ENCODE measurements at regions not wholly inside any gene's neighbourhood (a gene's known extent, or its start where the extent isn't known, plus 50 kb on each side); places are given as distances from the start of the nearest gene placed in this dataset.

DNA sequence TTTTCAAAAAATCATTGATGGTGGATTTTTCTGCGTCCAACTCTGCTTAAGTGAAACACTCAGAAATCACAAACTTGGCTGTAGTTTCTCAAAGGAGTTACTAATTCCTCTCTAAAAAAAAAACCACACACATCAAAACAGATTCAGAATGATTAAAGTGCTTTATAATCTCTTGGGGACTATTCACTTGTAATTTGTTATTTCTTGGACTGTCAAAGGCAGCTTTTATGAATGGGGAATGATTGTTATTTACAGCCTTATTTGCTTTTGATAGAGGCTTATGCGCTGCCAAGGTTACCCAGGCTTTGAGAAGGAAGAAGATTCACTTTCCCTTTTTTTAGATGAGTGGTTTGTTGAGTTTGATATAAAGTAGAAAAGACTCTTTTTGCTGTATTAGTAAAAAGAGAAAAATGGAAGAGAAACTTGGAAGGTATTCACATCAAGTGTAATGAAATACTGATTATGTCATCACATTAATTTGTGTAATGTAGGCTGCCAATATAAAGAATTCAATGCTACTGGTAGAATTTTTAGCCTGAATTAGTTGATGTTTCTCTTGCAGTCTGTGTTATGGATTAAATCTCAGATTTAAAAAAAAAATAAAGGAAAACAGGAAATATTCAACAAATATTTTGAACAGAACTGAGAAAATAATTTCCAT lies 381.0 kb upstream of the SASH1 start:
- Histone ChIP-seq H3K9ac (ENCODE audit: low read depth, low read length) (no peak overlapping the region), H2BK120ac (ENCODE audit: low read depth, low read length) (no peak overlapping the region), H4K20me1 (ENCODE audit: insufficient read depth, low read length) (no peaks in the 10 kb centered on the region), H3K4me1 (ENCODE audit: control insufficient read depth, insufficient read depth, low read length) (peaks cover 2% of the 10 kb centered on the region; the same call in 1 of the 2 replicates), H2BK20ac (ENCODE audit: low read depth, low read length) (no peak overlapping the region), H3K23ac (ENCODE audit: low read depth, low read length) (no peak overlapping the region), H3K79me1 (ENCODE audit: low read depth in 1 of 2, low read length in 2 of 2) (no peaks in the 10 kb centered on the region), H3K4ac (ENCODE audit: low read depth, low read length) (no peak overlapping the region), H2AK9ac (replicated peaks; ENCODE audit: low read depth, low read length, poor library complexity) (no peak overlapping the region), H3K18ac (ENCODE audit: low read depth, low read length) (no peak overlapping the region), H2BK15ac (ENCODE audit: low read depth, low read length) (no peak overlapping the region), H2AFZ (replicated peaks; ENCODE audit: low read length, poor library complexity) (no peak overlapping the region), H3K36me3 (ENCODE audit: control insufficient read depth, insufficient read depth, low read length) (no peaks in the 10 kb centered on the region), H3K4me3 (ENCODE audit: insufficient read depth, low read depth, low read length) (no peak overlapping the region), H3K27me3 (ENCODE audit: control insufficient read depth, insufficient read depth, low read length) (no peaks in the 10 kb centered on the region), H4K91ac (ENCODE audit: insufficient read depth, low read depth, low read length) (no peak overlapping the region), H3K9me3 (ENCODE audit: control insufficient read depth, insufficient read depth, low read length) (no peaks in the 10 kb centered on the region), H3K4me2 (ENCODE audit: low read depth, low read length) (no peak overlapping the region), H3K27ac (ENCODE audit: insufficient read depth, low read length) (no peak overlapping the region), H4K5ac (ENCODE audit: low read depth, low read length) (no peak overlapping the region), H3K14ac (replicated peaks; ENCODE audit: low read depth, low read length) (no peak overlapping the region), H2BK5ac (ENCODE audit: low read depth, low read length, poor library complexity, severe bottlenecking) (no peak overlapping the region), H2AK5ac (ENCODE audit: low read depth, low read length) (no peak overlapping the region), H3K9me1 (ENCODE audit: insufficient read depth, low read length) (no peaks in the 10 kb centered on the region), H3K56ac (ENCODE audit: extremely low read depth, insufficient read depth, low read length) (no peak overlapping the region), H4K8ac (ENCODE audit: low read depth in 2 of 2, low read length in 2 of 2) (no peak overlapping the region)
- in situ Hi-C loops (cut with MboI; ENCODE audit: low sequenced_read_pairs) (no loop called here), dilution Hi-C loops (cut with HindIII; ENCODE audit: low sequenced_read_pairs, unreplicated experiment) (no loop called here), intact Hi-C loops (cut with micrococcal nuclease) (no loop called here)
- CTCF ChIA-PET, result interaction anchor here (0.7 kb wide), 2 partner anchors 41 to 179 kb away, joined by 3 read pairs; no protein-coding TSS in a partner anchor
- DNase-seq (no peak), ATAC-seq (ENCODE audit: low read depth) (no peak)
- POLR2A ChIA-PET (ENCODE audit: unreplicated experiment), result no interaction called here
- WGBS, 2 experiments (ENCODE audit: extremely low coverage in 2 of 2, insufficient read length in 1 of 2), result 50% methylated on average over 1 of the region's 2 CpGs; no CpG with 5 or more reads in 1 of the 2 experiments
- no TSS peak for BruUV-seq (replicated peaks)
- TF ChIP-seq, protein P1, sequence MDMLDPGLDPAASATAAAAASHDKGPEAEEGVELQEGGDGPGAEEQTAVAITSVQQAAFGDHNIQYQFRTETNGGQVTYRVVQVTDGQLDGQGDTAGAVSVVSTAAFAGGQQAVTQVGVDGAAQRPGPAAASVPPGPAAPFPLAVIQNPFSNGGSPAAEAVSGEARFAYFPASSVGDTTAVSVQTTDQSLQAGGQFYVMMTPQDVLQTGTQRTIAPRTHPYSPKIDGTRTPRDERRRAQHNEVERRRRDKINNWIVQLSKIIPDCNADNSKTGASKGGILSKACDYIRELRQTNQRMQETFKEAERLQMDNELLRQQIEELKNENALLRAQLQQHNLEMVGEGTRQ (IDR thresholded peaks at IDR 0.05; ENCODE audit: low read depth, low read length), result no peak
- TF ChIP-seq, protein P2, sequence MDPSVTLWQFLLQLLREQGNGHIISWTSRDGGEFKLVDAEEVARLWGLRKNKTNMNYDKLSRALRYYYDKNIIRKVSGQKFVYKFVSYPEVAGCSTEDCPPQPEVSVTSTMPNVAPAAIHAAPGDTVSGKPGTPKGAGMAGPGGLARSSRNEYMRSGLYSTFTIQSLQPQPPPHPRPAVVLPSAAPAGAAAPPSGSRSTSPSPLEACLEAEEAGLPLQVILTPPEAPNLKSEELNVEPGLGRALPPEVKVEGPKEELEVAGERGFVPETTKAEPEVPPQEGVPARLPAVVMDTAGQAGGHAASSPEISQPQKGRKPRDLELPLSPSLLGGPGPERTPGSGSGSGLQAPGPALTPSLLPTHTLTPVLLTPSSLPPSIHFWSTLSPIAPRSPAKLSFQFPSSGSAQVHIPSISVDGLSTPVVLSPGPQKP (IDR thresholded peaks at IDR 0.05; ENCODE audit: borderline replicate concordance, low read depth, low read length), result no peak
- TF ChIP-seq RFX5 (IDR thresholded peaks at IDR 0.05; ENCODE audit: low read depth, low read length) (no peak), MAFK (IDR thresholded peaks at IDR 0.05; ENCODE audit: low read depth, low read length) (no peak), SMC3 (IDR thresholded peaks at IDR 0.05; ENCODE audit: low read depth, low read length) (no peak), NFE2L2 (IDR thresholded peaks at IDR 0.05; ENCODE audit: low read depth, low read length) (no peak), MAZ (IDR thresholded peaks at IDR 0.05; ENCODE audit: borderline replicate concordance, low read depth, low read length) (no peak), MXI1 (IDR thresholded peaks at IDR 0.05; ENCODE audit: borderline replicate concordance, low read depth, low read length) (no peak), CTCF (conservative IDR thresholded peaks at IDR 0.05; ENCODE audit: low read depth, low read length) (no peak), CEBPB (IDR thresholded peaks at IDR 0.05; ENCODE audit: low read depth, low read length) (no peak), CHD1 (IDR thresholded peaks at IDR 0.05; ENCODE audit: low read depth, low read length) (no peak), RCOR1 (IDR thresholded peaks at IDR 0.05; ENCODE audit: insufficient replicate concordance, low read length) (no peak)

Measured in IMR-90 (cell line).